ENCODE measurements at regions not wholly inside any gene's neighbourhood (a gene's known extent, or its start where the extent isn't known, plus 50 kb on each side); places are given as distances from the start of the nearest gene placed in this dataset.

DNA sequence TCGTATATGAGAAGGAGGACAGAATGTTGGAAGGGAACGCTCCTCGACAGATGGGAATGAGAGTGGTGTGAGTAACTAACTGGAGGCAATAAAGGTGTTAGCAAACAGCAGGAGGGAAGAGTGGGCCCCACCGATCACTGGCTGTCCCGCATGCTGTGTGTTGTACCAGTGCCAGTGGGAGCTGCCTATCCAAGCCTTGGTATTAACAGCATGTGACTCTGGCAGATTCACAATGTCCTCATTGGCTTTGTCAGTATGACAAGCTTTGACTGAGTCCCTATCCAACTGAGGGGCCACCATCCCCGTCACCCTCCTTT is 188.3 kb downstream of the NRIP1 start:
- H3K27ac ChIP-seq, result no peak overlapping the region
- no peaks in the 10 kb centered on the region for H4K20me1 ChIP-seq (ENCODE audit: low read depth)
- H3K4me1 ChIP-seq, result peaks cover 14% of the 10 kb centered on the region
- H3K4me1 Mint-ChIP-seq, result peaks cover 38% of the 10 kb centered on the region
- no peak overlapping the region for H3K4me2 ChIP-seq
- DNase-seq (ENCODE audit: low spot score), result no peak
- no peaks in the 10 kb centered on the region for H3K79me2 ChIP-seq (ENCODE audit: low read depth)
- no peaks in the 10 kb centered on the region for H3K36me3 ChIP-seq
- H3K9me3 Mint-ChIP-seq, result peaks cover 2% of the 10 kb centered on the region
- H3K4me3 Mint-ChIP-seq, result no peak overlapping the region
- no peaks in the 10 kb centered on the region for H3K36me3 Mint-ChIP-seq
- H3K27me3 ChIP-seq, result no peaks in the 10 kb centered on the region
- no peak overlapping the region for H3K9ac ChIP-seq
- no peaks in the 10 kb centered on the region for H3F3A ChIP-seq (ENCODE audit: low read depth)
- H3K27me3 Mint-ChIP-seq (ENCODE audit: insufficient read depth, low read depth), result no peaks in the 10 kb centered on the region
- no peak overlapping the region for H3K4me3 ChIP-seq
- H3K9me3 ChIP-seq (ENCODE audit: low read depth), result no peaks in the 10 kb centered on the region
- TF ChIP-seq, protein P1, sequence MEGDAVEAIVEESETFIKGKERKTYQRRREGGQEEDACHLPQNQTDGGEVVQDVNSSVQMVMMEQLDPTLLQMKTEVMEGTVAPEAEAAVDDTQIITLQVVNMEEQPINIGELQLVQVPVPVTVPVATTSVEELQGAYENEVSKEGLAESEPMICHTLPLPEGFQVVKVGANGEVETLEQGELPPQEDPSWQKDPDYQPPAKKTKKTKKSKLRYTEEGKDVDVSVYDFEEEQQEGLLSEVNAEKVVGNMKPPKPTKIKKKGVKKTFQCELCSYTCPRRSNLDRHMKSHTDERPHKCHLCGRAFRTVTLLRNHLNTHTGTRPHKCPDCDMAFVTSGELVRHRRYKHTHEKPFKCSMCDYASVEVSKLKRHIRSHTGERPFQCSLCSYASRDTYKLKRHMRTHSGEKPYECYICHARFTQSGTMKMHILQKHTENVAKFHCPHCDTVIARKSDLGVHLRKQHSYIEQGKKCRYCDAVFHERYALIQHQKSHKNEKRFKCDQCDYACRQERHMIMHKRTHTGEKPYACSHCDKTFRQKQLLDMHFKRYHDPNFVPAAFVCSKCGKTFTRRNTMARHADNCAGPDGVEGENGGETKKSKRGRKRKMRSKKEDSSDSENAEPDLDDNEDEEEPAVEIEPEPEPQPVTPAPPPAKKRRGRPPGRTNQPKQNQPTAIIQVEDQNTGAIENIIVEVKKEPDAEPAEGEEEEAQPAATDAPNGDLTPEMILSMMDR (IDR thresholded peaks at IDR 0.05), result no peak
- TF ChIP-seq EZH2phosphoT487 (IDR thresholded peaks at IDR 0.05), result no peak
- no peak for TF ChIP-seq EZH2 (IDR thresholded peaks at IDR 0.05)
- H2AFZ ChIP-seq (replicated peaks), result no peak overlapping the region
- no peak overlapping the region for H3K27ac Mint-ChIP-seq

DNA sequence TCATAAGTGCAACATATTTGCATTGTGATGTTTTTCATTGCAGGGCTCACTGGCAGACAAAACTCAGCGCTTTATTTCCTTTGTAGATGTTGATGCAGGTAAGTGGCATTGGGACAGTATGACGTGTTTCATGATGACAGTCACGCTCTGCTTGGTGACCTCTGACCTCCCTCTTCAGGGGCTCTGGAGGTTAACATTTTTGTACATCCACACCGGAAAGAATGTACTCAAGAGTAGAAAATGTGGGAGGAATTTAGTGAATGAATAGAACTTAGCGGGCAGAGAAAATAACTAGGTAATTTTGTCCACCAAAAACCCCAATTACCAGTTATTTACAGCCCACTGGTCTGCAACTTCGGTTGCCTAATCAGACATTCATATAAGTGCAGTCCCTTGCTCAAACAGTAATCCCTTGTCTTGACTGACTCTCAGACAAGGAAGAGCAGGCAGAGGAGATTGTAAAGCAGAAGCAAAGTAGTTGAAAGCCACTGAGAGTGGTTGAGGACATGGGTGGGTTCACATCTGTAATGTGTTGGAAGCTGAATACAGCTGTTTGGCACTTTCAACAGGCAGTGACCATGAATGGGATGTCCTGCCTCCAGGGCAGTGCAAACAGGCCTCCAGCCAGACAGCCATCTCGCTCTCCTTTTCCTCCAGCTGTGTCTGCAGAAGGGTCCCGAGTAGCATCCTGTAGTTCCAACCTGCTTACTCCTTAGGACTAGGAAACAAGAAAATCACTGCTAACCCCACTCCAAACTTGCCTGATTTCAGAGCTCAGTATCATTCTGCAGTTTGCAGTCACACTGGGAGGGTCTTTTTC is 188.9 kb downstream of the NRIP1 start:
- TF ChIP-seq EZH2phosphoT487 (IDR thresholded peaks at IDR 0.05) (no peak), EZH2 (IDR thresholded peaks at IDR 0.05) (no peak)
- TF ChIP-seq, protein P1 (IDR thresholded peaks at IDR 0.05), result no peak
- no peak overlapping the region for H2AFZ ChIP-seq (replicated peaks)
- H3F3A ChIP-seq (ENCODE audit: low read depth), result no peaks in the 10 kb centered on the region
- H3K79me2 ChIP-seq (ENCODE audit: low read depth), result no peaks in the 10 kb centered on the region
- Mint-ChIP-seq H3K4me1 (peaks cover 38% of the 10 kb centered on the region), H3K36me3 (no peaks in the 10 kb centered on the region), H3K9me3 (peaks cover 2% of the 10 kb centered on the region), H3K4me3 (no peak overlapping the region), H3K27ac (no peak overlapping the region), H3K27me3 (ENCODE audit: insufficient read depth, low read depth) (no peaks in the 10 kb centered on the region)
- H3K27ac ChIP-seq, result no peak overlapping the region
- no peak overlapping the region for H3K4me2 ChIP-seq
- no peaks in the 10 kb centered on the region for H3K27me3 ChIP-seq
- H3K4me1 ChIP-seq, result peaks cover 14% of the 10 kb centered on the region
- no peaks in the 10 kb centered on the region for H3K9me3 ChIP-seq (ENCODE audit: low read depth)
- no peaks in the 10 kb centered on the region for H4K20me1 ChIP-seq (ENCODE audit: low read depth)
- no peaks in the 10 kb centered on the region for H3K36me3 ChIP-seq
- no peak overlapping the region for H3K9ac ChIP-seq
- no peak for DNase-seq (ENCODE audit: low spot score)
- no peak overlapping the region for H3K4me3 ChIP-seq

DNA sequence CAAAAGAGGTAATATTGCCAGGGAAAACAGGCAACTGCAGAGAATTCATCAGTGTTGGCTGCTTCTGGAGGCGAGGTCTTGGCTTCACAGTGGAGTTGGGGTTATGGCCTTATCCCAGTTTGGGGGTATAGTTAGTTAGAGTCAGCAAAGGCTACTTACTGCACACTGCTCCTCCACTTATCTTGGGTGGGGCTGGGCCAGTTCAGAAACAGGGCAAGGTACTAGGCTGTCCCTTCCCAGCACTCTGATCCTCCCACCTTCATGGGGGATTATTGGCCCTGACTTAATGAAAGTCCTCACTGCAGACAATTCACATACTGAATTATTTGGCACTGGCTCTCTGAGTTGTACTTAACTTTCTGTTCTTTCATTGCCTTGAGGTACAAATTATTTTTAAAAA is 189.6 kb downstream of the NRIP1 start:
- no peak overlapping the region for H3K9ac ChIP-seq
- H3K4me2 ChIP-seq, result no peak overlapping the region
- H3K9me3 ChIP-seq (ENCODE audit: low read depth), result no peaks in the 10 kb centered on the region
- no peak for TF ChIP-seq EZH2phosphoT487 (IDR thresholded peaks at IDR 0.05)
- no peak for TF ChIP-seq EZH2 (IDR thresholded peaks at IDR 0.05)
- TF ChIP-seq, protein P1 (IDR thresholded peaks at IDR 0.05), result no peak
- no peak for DNase-seq (ENCODE audit: low spot score)
- H3K36me3 ChIP-seq, result no peaks in the 10 kb centered on the region
- no peaks in the 10 kb centered on the region for H3K36me3 Mint-ChIP-seq
- peaks cover 43% of the 10 kb centered on the region for H3K4me1 Mint-ChIP-seq
- no peaks in the 10 kb centered on the region for H3K27me3 Mint-ChIP-seq (ENCODE audit: insufficient read depth, low read depth)
- no peaks in the 10 kb centered on the region for H4K20me1 ChIP-seq (ENCODE audit: low read depth)
- H3K4me1 ChIP-seq, result peaks cover 14% of the 10 kb centered on the region
- H3K27ac ChIP-seq, result no peak overlapping the region
- no peak overlapping the region for H2AFZ ChIP-seq (replicated peaks)
- no peak overlapping the region for H3K4me3 ChIP-seq
- H3K4me3 Mint-ChIP-seq, result no peak overlapping the region
- no peaks in the 10 kb centered on the region for H3K27me3 ChIP-seq
- H3F3A ChIP-seq (ENCODE audit: low read depth), result no peaks in the 10 kb centered on the region
- no peaks in the 10 kb centered on the region for H3K79me2 ChIP-seq (ENCODE audit: low read depth)
- peaks cover 2% of the 10 kb centered on the region for H3K9me3 Mint-ChIP-seq
- no peak overlapping the region for H3K27ac Mint-ChIP-seq
